ENCODE measurements at regions not wholly inside any gene's neighbourhood (a gene's known extent, or its start where the extent isn't known, plus 50 kb on each side); places are given as distances from the start of the nearest gene placed in this dataset.

DNA sequence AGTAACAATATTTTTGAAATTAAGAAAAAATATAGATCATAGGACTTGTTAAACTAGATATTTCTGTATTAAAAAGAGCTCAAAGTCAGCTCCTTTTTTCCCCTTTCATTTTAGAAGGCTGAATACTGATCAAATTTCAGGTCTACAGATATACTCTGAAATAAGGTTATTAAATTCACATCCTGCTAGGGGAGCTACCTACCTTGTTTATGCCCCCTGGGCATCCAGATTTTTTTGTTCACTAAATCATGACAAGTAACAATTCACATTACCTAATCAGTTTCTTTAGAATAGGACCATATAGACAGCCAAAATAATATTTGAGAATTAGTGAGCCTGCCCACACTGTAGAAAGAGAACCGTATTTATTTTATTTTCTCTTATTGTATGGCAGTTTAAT is 276.2 kb downstream of the USP25 start:
- TF ChIP-seq, protein P1, sequence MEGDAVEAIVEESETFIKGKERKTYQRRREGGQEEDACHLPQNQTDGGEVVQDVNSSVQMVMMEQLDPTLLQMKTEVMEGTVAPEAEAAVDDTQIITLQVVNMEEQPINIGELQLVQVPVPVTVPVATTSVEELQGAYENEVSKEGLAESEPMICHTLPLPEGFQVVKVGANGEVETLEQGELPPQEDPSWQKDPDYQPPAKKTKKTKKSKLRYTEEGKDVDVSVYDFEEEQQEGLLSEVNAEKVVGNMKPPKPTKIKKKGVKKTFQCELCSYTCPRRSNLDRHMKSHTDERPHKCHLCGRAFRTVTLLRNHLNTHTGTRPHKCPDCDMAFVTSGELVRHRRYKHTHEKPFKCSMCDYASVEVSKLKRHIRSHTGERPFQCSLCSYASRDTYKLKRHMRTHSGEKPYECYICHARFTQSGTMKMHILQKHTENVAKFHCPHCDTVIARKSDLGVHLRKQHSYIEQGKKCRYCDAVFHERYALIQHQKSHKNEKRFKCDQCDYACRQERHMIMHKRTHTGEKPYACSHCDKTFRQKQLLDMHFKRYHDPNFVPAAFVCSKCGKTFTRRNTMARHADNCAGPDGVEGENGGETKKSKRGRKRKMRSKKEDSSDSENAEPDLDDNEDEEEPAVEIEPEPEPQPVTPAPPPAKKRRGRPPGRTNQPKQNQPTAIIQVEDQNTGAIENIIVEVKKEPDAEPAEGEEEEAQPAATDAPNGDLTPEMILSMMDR (IDR thresholded peaks at IDR 0.05) = no peak
- TF ChIP-seq POLR2A (IDR thresholded peaks at IDR 0.05) = no peak
